Mucosa of stomach (tissue), 1 donor: ENCODE measurements at regions not wholly inside any gene's neighbourhood (a gene's known extent, or its start where the extent isn't known, plus 50 kb on each side); places are given as distances from the start of the nearest gene placed in this dataset.
"Not testable (repeated sequence)": the region's sequence is repeated elsewhere in the genome, so short reads cannot be mapped to it uniquely, and the experiment has no call there.

Experiments used
- H3K27me3 ChIP-seq: one replicate; pipeline ENCODE4 v1.7.0; 2013; ENCODE audit warnings: mild to moderate bottlenecking, low read length; ENCODE audit not compliant: control insufficient read depth, insufficient read depth
- H3K36me3 ChIP-seq: one replicate; pipeline ENCODE4 v1.7.0; 2013; ENCODE audit warnings: low read length; ENCODE audit not compliant: control insufficient read depth, insufficient read depth
- H3K4me1 ChIP-seq: one replicate; pipeline ENCODE4 v1.7.0; 2013; ENCODE audit warnings: mild to moderate bottlenecking, low read length; ENCODE audit not compliant: control insufficient read depth, insufficient read depth
- H3K4me3 ChIP-seq: one replicate; pipeline ENCODE4 v1.7.0; 2013; ENCODE audit warnings: low read length
- H3K9ac ChIP-seq: one replicate; pipeline ENCODE4 v1.7.0; 2013; ENCODE audit warnings: mild to moderate bottlenecking, low read length, moderate library complexity
- H3K9me3 ChIP-seq: one replicate; pipeline ENCODE4 v1.7.0; 2013; ENCODE audit warnings: mild to moderate bottlenecking, low read length, moderate library complexity; ENCODE audit not compliant: control insufficient read depth
- donor health status: Pancreatic carcinoma.

- H3K36me3 ChIP-seq, H3K4me1 ChIP-seq: not testable (repeated sequence)
Observed at GRCh38 chr10:47609311-47609710, 85.9 kb upstream of the AGAP9 start.

GRCh38 chr10:47605791-47606773, 82.6 kb upstream of the AGAP9 start:
- not testable (repeated sequence) for H3K9ac ChIP-seq, H3K27me3 ChIP-seq, H3K4me3 ChIP-seq, H3K9me3 ChIP-seq, H3K36me3 ChIP-seq, H3K4me1 ChIP-seq

More at GRCh38 chr10:47609311-47609710, 85.9 kb upstream of the AGAP9 start:
- H3K4me3 ChIP-seq, H3K9ac ChIP-seq, H3K27me3 ChIP-seq, H3K9me3 ChIP-seq: not testable (repeated sequence)

GRCh38 chr10:47600604-47601003, 77.2 kb upstream of the AGAP9 start:
- not testable (repeated sequence) for H3K27me3 ChIP-seq, H3K9me3 ChIP-seq, H3K4me1 ChIP-seq, H3K36me3 ChIP-seq, H3K4me3 ChIP-seq, H3K9ac ChIP-seq

- not testable (repeated sequence) for H3K4me1 ChIP-seq, H3K27me3 ChIP-seq, H3K36me3 ChIP-seq, H3K4me3 ChIP-seq, H3K9ac ChIP-seq, H3K9me3 ChIP-seq
Observed at GRCh38 chr10:47600127-47600526, 76.7 kb upstream of the AGAP9 start.

- not testable (repeated sequence) for H3K4me1 ChIP-seq, H3K27me3 ChIP-seq, H3K4me3 ChIP-seq, H3K9ac ChIP-seq, H3K9me3 ChIP-seq, H3K36me3 ChIP-seq
Observed at GRCh38 chr10:47599657-47600056, 76.2 kb upstream of the AGAP9 start.

GRCh38 chr10:47593805-47594204, 70.4 kb upstream of the AGAP9 start:
- not testable (repeated sequence) for H3K9ac ChIP-seq, H3K9me3 ChIP-seq, H3K36me3 ChIP-seq, H3K4me3 ChIP-seq, H3K4me1 ChIP-seq, H3K27me3 ChIP-seq

GRCh38 chr10:47593129-47593528, 69.7 kb upstream of the AGAP9 start:
- not testable (repeated sequence) for H3K4me3 ChIP-seq, H3K9me3 ChIP-seq, H3K4me1 ChIP-seq, H3K27me3 ChIP-seq, H3K36me3 ChIP-seq, H3K9ac ChIP-seq

- not testable (repeated sequence) for H3K4me3 ChIP-seq, H3K36me3 ChIP-seq, H3K4me1 ChIP-seq, H3K9ac ChIP-seq, H3K9me3 ChIP-seq, H3K27me3 ChIP-seq
Observed at GRCh38 chr10:47590956-47591355, 67.5 kb upstream of the AGAP9 start.

GRCh38 chr10:47590534-47590933, 67.1 kb upstream of the AGAP9 start:
- H3K4me3 ChIP-seq, H3K36me3 ChIP-seq, H3K9me3 ChIP-seq, H3K4me1 ChIP-seq, H3K27me3 ChIP-seq, H3K9ac ChIP-seq: not testable (repeated sequence)

- not testable (repeated sequence) for H3K36me3 ChIP-seq, H3K9ac ChIP-seq, H3K9me3 ChIP-seq, H3K27me3 ChIP-seq, H3K4me3 ChIP-seq, H3K4me1 ChIP-seq
Observed at GRCh38 chr10:47582051-47582450, 58.6 kb upstream of the AGAP9 start.

- H3K4me3 ChIP-seq, H3K9ac ChIP-seq, H3K27me3 ChIP-seq, H3K9me3 ChIP-seq, H3K36me3 ChIP-seq, H3K4me1 ChIP-seq: not testable (repeated sequence)
Observed at GRCh38 chr10:47580063-47580462, 56.6 kb upstream of the AGAP9 start.

- H3K36me3 ChIP-seq, H3K9me3 ChIP-seq, H3K27me3 ChIP-seq, H3K4me1 ChIP-seq, H3K9ac ChIP-seq, H3K4me3 ChIP-seq: not testable (repeated sequence)
Observed at GRCh38 chr10:47578547-47578946, 55.1 kb upstream of the AGAP9 start.
